ENCODE measurements at regions not wholly inside any gene's neighbourhood (a gene's known extent, or its start where the extent isn't known, plus 50 kb on each side); places are given as distances from the start of the nearest gene placed in this dataset.

- no peaks in the 10 kb centered on the region for H3K4me1 Mint-ChIP-seq
- no peaks in the 10 kb centered on the region for H3K9me3 Mint-ChIP-seq
- no peak overlapping the region for H3K27ac Mint-ChIP-seq
- H3K4me3 Mint-ChIP-seq: no peak overlapping the region
- H3K36me3 Mint-ChIP-seq: no peaks in the 10 kb centered on the region
- H3K27me3 Mint-ChIP-seq: peaks cover 5% of the 10 kb centered on the region
Measured at GRCh38 chr7:11221984-11222383, 248.3 kb downstream of the PHF14 start.

- Mint-ChIP-seq H3K36me3 (no peaks in the 10 kb centered on the region), H3K9me3 (no peaks in the 10 kb centered on the region), H3K4me1 (no peaks in the 10 kb centered on the region), H3K4me3 (no peak overlapping the region), H3K27ac (no peak overlapping the region), H3K27me3 (peaks cover 2% of the 10 kb centered on the region)
Measured at GRCh38 chr7:11224535-11224934, 250.9 kb downstream of the PHF14 start.

- Mint-ChIP-seq H3K27me3 (peaks cover 7% of the 10 kb centered on the region), H3K4me3 (no peak overlapping the region), H3K4me1 (no peaks in the 10 kb centered on the region), H3K27ac (no peak overlapping the region), H3K36me3 (no peaks in the 10 kb centered on the region), H3K9me3 (no peaks in the 10 kb centered on the region)
Measured at GRCh38 chr7:11228515-11228914, 254.8 kb downstream of the PHF14 start.

GRCh38 chr7:11231190-11231589 lies 257.5 kb downstream of the PHF14 start:
- Mint-ChIP-seq H3K36me3 (no peaks in the 10 kb centered on the region), H3K27me3 (peaks cover 7% of the 10 kb centered on the region), H3K4me3 (no peak overlapping the region), H3K4me1 (no peaks in the 10 kb centered on the region), H3K9me3 (no peaks in the 10 kb centered on the region), H3K27ac (no peak overlapping the region)

GRCh38 chr7:11232462-11232861 lies 258.8 kb downstream of the PHF14 start:
- H3K4me3 Mint-ChIP-seq: no peak overlapping the region
- H3K9me3 Mint-ChIP-seq: no peaks in the 10 kb centered on the region
- no peaks in the 10 kb centered on the region for H3K36me3 Mint-ChIP-seq
- H3K4me1 Mint-ChIP-seq: no peaks in the 10 kb centered on the region
- no peak overlapping the region for H3K27ac Mint-ChIP-seq
- peaks cover 5% of the 10 kb centered on the region for H3K27me3 Mint-ChIP-seq

- no peak overlapping the region for H3K4me3 Mint-ChIP-seq
- no peaks in the 10 kb centered on the region for H3K9me3 Mint-ChIP-seq
- H3K4me1 Mint-ChIP-seq: no peaks in the 10 kb centered on the region
- H3K27me3 Mint-ChIP-seq: peaks cover 5% of the 10 kb centered on the region
- no peak overlapping the region for H3K27ac Mint-ChIP-seq
- no peaks in the 10 kb centered on the region for H3K36me3 Mint-ChIP-seq
Measured at GRCh38 chr7:11233871-11234270, 260.2 kb downstream of the PHF14 start.

- Mint-ChIP-seq H3K27ac (no peak overlapping the region), H3K4me1 (no peaks in the 10 kb centered on the region), H3K36me3 (no peaks in the 10 kb centered on the region), H3K27me3 (peaks cover 2% of the 10 kb centered on the region), H3K4me3 (no peak overlapping the region), H3K9me3 (no peaks in the 10 kb centered on the region)
Measured at GRCh38 chr7:11235491-11235890, 261.8 kb downstream of the PHF14 start.

- H3K27ac Mint-ChIP-seq: no peak overlapping the region
- peaks cover 2% of the 10 kb centered on the region for H3K27me3 Mint-ChIP-seq
- no peak overlapping the region for H3K4me3 Mint-ChIP-seq
- H3K9me3 Mint-ChIP-seq: no peaks in the 10 kb centered on the region
- H3K4me1 Mint-ChIP-seq: no peaks in the 10 kb centered on the region
- no peaks in the 10 kb centered on the region for H3K36me3 Mint-ChIP-seq
Measured at GRCh38 chr7:11236680-11237079, 263.0 kb downstream of the PHF14 start.

GRCh38 chr7:11237742-11238141 lies 264.1 kb downstream of the PHF14 start:
- Mint-ChIP-seq H3K4me3 (no peak overlapping the region), H3K9me3 (no peaks in the 10 kb centered on the region), H3K4me1 (no peaks in the 10 kb centered on the region), H3K27me3 (peaks cover 5% of the 10 kb centered on the region), H3K27ac (no peak overlapping the region), H3K36me3 (no peaks in the 10 kb centered on the region)

GRCh38 chr7:11239316-11239715 lies 265.6 kb downstream of the PHF14 start:
- Mint-ChIP-seq H3K27me3 (peaks cover 7% of the 10 kb centered on the region), H3K27ac (no peak overlapping the region), H3K9me3 (no peaks in the 10 kb centered on the region), H3K36me3 (no peaks in the 10 kb centered on the region), H3K4me1 (no peaks in the 10 kb centered on the region), H3K4me3 (no peak overlapping the region)

- Mint-ChIP-seq H3K27me3 (peaks cover 13% of the 10 kb centered on the region), H3K4me3 (no peak overlapping the region), H3K9me3 (no peaks in the 10 kb centered on the region), H3K27ac (no peak overlapping the region), H3K4me1 (no peaks in the 10 kb centered on the region), H3K36me3 (no peaks in the 10 kb centered on the region)
Measured at GRCh38 chr7:11243739-11244138, 270.1 kb downstream of the PHF14 start.

GRCh38 chr7:11244149-11244548 lies 270.5 kb downstream of the PHF14 start:
- Mint-ChIP-seq H3K9me3 (no peaks in the 10 kb centered on the region), H3K27ac (no peak overlapping the region), H3K4me1 (no peaks in the 10 kb centered on the region), H3K4me3 (no peak overlapping the region), H3K36me3 (no peaks in the 10 kb centered on the region), H3K27me3 (peaks cover 13% of the 10 kb centered on the region)

- Mint-ChIP-seq H3K27me3 (peaks cover 14% of the 10 kb centered on the region), H3K9me3 (no peaks in the 10 kb centered on the region), H3K4me3 (no peak overlapping the region)
Measured at GRCh38 chr7:11247545-11247944, 273.9 kb downstream of the PHF14 start.

GRCh38 chr7:11251436-11251835 lies 277.8 kb downstream of the PHF14 start:
- Mint-ChIP-seq H3K4me3 (no peak overlapping the region), H3K4me1 (no peaks in the 10 kb centered on the region), H3K36me3 (no peaks in the 10 kb centered on the region), H3K27me3 (peaks cover 9% of the 10 kb centered on the region), H3K27ac (no peak overlapping the region), H3K9me3 (no peaks in the 10 kb centered on the region)

More at GRCh38 chr7:11247545-11247944, 273.9 kb downstream of the PHF14 start:
- no peaks in the 10 kb centered on the region for H3K36me3 Mint-ChIP-seq
- no peak overlapping the region for H3K27ac Mint-ChIP-seq
- no peaks in the 10 kb centered on the region for H3K4me1 Mint-ChIP-seq

- H3K36me3 Mint-ChIP-seq: no peaks in the 10 kb centered on the region
- peaks cover 6% of the 10 kb centered on the region for H3K27me3 Mint-ChIP-seq
- H3K4me1 Mint-ChIP-seq: no peaks in the 10 kb centered on the region
- H3K27ac Mint-ChIP-seq: no peak overlapping the region
- H3K9me3 Mint-ChIP-seq: no peaks in the 10 kb centered on the region
- H3K4me3 Mint-ChIP-seq: no peak overlapping the region
Measured at GRCh38 chr7:11252011-11252607, 278.4 kb downstream of the PHF14 start.

- no peaks in the 10 kb centered on the region for H3K9me3 Mint-ChIP-seq
- H3K4me1 Mint-ChIP-seq: no peaks in the 10 kb centered on the region
- peaks cover 6% of the 10 kb centered on the region for H3K27me3 Mint-ChIP-seq
- no peak overlapping the region for H3K4me3 Mint-ChIP-seq
- H3K36me3 Mint-ChIP-seq: no peaks in the 10 kb centered on the region
- no peak overlapping the region for H3K27ac Mint-ChIP-seq
Measured at GRCh38 chr7:11252705-11253272, 279.1 kb downstream of the PHF14 start.

GRCh38 chr7:11256501-11256900 lies 282.8 kb downstream of the PHF14 start:
- Mint-ChIP-seq H3K36me3 (no peaks in the 10 kb centered on the region), H3K4me1 (no peaks in the 10 kb centered on the region), H3K9me3 (no peaks in the 10 kb centered on the region), H3K27me3 (peaks cover under 1% of the 10 kb centered on the region), H3K4me3 (no peak overlapping the region), H3K27ac (no peak overlapping the region)

Measured in activated naive CD4-positive, alpha-beta T cell treated with anti-CD3 and anti-CD28 coated beads, Interleukin-2, amount 50 U/mL, for 24 hours (primary cell).